H1 (cell line): ENCODE measurements at regions not wholly inside any gene's neighbourhood (a gene's known extent, or its start where the extent isn't known, plus 50 kb on each side); places are given as distances from the start of the nearest gene placed in this dataset.

Experiments used
- CEBPB ChIP-seq: IDR thresholded peaks from 2 replicates; pipeline ENCODE4 v1.6.1; 2012; ENCODE audit warnings: low read depth, low read length
- CREB1 ChIP-seq: IDR thresholded peaks from 2 replicates; pipeline ENCODE4 v1.6.1; 2012; ENCODE audit warnings: inconsistent platforms
- EP300 ChIP-seq, 2 experiments: IDR thresholded peaks; 1 replicate in 1 of 2; 2 replicates in 1 of 2; pipeline ENCODE4 v1.6.1; 2011 to 2012; ENCODE audit warnings: low read depth in 2 of 2, low read length in 2 of 2, mild to moderate bottlenecking in 2 of 2, borderline replicate concordance in 1 of 2, inconsistent platforms in 1 of 2, moderate library complexity in 1 of 2
- EZH2 ChIP-seq: fragments of 200-600 bp; sonication (generic); IDR thresholded peaks from 2 replicates; pipeline ENCODE4 v1.7.1; 2012; ENCODE audit warnings: low read depth, mild to moderate bottlenecking, moderate library complexity, low read length, inconsistent platforms; ENCODE audit not compliant: severe bottlenecking
- JUND ChIP-seq: IDR thresholded peaks from 2 replicates; pipeline ENCODE4 v1.6.1; 2011; ENCODE audit warnings: mild to moderate bottlenecking, improper control_type of control experiment, low read length
- KDM1A ChIP-seq: fragments of 200-600, 300-600 bp; sonication (generic); IDR thresholded peaks from 2 replicates; pipeline ENCODE4 v1.7.1; 2016; ENCODE audit warnings: mild to moderate bottlenecking, low read length, borderline replicate concordance
- MAFK ChIP-seq: IDR thresholded peaks from 2 replicates; pipeline ENCODE4 v1.6.1; 2012; ENCODE audit warnings: low read depth, mild to moderate bottlenecking, improper control_type of control experiment, low read length
- POLR2A ChIP-seq, 2 experiments: IDR thresholded peaks; 1 replicate in 1 of 2; 2 replicates in 1 of 2; pipeline ENCODE4 v1.6.1; 2011; ENCODE audit warnings: low read depth in 2 of 2, low read length in 2 of 2, mild to moderate bottlenecking in 2 of 2; ENCODE audit errors: control extremely low read depth in 1 of 2
- RBBP5 ChIP-seq: IDR thresholded peaks from 2 replicates; pipeline ENCODE4 v1.7.1; 2012; ENCODE audit warnings: low read depth, mild to moderate bottlenecking, inconsistent platforms, low read length, moderate library complexity, borderline replicate concordance
- TAF1 ChIP-seq: IDR thresholded peaks from 2 replicates; pipeline ENCODE4 v1.6.1; 2011; ENCODE audit warnings: mild to moderate bottlenecking, low read depth, low read length
- TF ChIP-seq, protein P1 (sequence below), 3 experiments: IDR thresholded peaks; 1 replicate in 2 of 3; 2 replicates in 1 of 3; pipeline versions ENCODE4 v1.5.1 to v1.6.1; 2011; ENCODE audit warnings: low read length in 3 of 3, mild to moderate bottlenecking in 3 of 3, inconsistent platforms in 2 of 3, low read depth in 1 of 3, moderate library complexity in 1 of 3; ENCODE audit not compliant: insufficient read depth in 1 of 3; ENCODE audit errors: control extremely low read depth in 1 of 3
- TF ChIP-seq, protein P2 (sequence below): IDR thresholded peaks from 2 replicates; pipeline ENCODE4 v1.6.1; 2012; ENCODE audit warnings: inconsistent platforms

GRCh38 chr14:95980402-95980801 lies 58.8 kb upstream of the C14orf132 start:
- TF ChIP-seq EP300 (IDR thresholded peaks at IDR 0.05; ENCODE audit: borderline replicate concordance in 1 of 2, low read depth in 2 of 2, low read length in 2 of 2), result no peak
- TF ChIP-seq RBBP5, result no peak
- TF ChIP-seq CEBPB, result no peak
- TF ChIP-seq, protein P1, sequence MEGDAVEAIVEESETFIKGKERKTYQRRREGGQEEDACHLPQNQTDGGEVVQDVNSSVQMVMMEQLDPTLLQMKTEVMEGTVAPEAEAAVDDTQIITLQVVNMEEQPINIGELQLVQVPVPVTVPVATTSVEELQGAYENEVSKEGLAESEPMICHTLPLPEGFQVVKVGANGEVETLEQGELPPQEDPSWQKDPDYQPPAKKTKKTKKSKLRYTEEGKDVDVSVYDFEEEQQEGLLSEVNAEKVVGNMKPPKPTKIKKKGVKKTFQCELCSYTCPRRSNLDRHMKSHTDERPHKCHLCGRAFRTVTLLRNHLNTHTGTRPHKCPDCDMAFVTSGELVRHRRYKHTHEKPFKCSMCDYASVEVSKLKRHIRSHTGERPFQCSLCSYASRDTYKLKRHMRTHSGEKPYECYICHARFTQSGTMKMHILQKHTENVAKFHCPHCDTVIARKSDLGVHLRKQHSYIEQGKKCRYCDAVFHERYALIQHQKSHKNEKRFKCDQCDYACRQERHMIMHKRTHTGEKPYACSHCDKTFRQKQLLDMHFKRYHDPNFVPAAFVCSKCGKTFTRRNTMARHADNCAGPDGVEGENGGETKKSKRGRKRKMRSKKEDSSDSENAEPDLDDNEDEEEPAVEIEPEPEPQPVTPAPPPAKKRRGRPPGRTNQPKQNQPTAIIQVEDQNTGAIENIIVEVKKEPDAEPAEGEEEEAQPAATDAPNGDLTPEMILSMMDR (IDR thresholded peaks at IDR 0.05; ENCODE audit: control extremely low read depth in 1 of 3, insufficient read depth in 1 of 3, low read depth in 1 of 3, low read length in 3 of 3), result no peak
- TF ChIP-seq MAFK, result no peak
- TF ChIP-seq CREB1, result no peak
- TF ChIP-seq EZH2, result no peak
- TF ChIP-seq KDM1A, result no peak
- TF ChIP-seq JUND, result no peak
- TF ChIP-seq, protein P2, sequence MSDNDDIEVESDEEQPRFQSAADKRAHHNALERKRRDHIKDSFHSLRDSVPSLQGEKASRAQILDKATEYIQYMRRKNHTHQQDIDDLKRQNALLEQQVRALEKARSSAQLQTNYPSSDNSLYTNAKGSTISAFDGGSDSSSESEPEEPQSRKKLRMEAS, result no peak
- TF ChIP-seq POLR2A (IDR thresholded peaks at IDR 0.05; ENCODE audit: control extremely low read depth in 1 of 2, low read depth in 2 of 2, low read length in 2 of 2), result no peak
- no peak for TF ChIP-seq TAF1
